ENCODE measurements at regions not wholly inside any gene's neighbourhood (a gene's known extent, or its start where the extent isn't known, plus 50 kb on each side); places are given as distances from the start of the nearest gene placed in this dataset.

DNA sequence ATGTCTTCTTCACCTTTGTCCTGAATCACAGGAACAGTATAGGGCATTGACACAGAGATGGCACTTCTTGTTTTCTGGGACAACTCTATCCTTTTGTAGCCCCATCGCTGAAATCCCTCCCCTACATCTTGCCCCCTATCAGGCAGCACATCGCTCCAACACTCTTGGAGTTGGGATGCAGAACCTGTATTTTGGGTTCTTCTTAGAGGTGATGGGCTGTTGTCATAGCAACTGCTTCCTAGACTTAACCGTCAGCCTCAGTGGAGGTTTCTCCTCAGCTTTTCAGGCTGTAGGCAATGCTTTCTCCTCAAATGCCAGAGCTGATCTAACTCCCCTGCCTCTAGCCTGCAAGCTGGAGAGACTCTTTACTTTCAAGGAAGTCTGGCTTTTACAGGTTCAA, 99.9 kb upstream of the SPRED2 start:
- TF ChIP-seq, protein P1, sequence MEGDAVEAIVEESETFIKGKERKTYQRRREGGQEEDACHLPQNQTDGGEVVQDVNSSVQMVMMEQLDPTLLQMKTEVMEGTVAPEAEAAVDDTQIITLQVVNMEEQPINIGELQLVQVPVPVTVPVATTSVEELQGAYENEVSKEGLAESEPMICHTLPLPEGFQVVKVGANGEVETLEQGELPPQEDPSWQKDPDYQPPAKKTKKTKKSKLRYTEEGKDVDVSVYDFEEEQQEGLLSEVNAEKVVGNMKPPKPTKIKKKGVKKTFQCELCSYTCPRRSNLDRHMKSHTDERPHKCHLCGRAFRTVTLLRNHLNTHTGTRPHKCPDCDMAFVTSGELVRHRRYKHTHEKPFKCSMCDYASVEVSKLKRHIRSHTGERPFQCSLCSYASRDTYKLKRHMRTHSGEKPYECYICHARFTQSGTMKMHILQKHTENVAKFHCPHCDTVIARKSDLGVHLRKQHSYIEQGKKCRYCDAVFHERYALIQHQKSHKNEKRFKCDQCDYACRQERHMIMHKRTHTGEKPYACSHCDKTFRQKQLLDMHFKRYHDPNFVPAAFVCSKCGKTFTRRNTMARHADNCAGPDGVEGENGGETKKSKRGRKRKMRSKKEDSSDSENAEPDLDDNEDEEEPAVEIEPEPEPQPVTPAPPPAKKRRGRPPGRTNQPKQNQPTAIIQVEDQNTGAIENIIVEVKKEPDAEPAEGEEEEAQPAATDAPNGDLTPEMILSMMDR (IDR thresholded peaks at IDR 0.05), result no peak
- no peak for TF ChIP-seq GABPA (IDR thresholded peaks at IDR 0.05; ENCODE audit: low read depth)
- no peak for TF ChIP-seq JUND (IDR thresholded peaks at IDR 0.05)
- no peak for TF ChIP-seq ELF1 (IDR thresholded peaks at IDR 0.05)
- TF ChIP-seq POLR2AphosphoS5 (IDR thresholded peaks at IDR 0.05; ENCODE audit: low read depth, low read length), result no peak
- no peak for TF ChIP-seq EZH2phosphoT487 (IDR thresholded peaks at IDR 0.05; ENCODE audit: borderline replicate concordance, low read depth)
- no peak for TF ChIP-seq ZBTB33 (IDR thresholded peaks at IDR 0.05; ENCODE audit: borderline replicate concordance, low read depth)
- no peak for TF ChIP-seq TEAD4 (IDR thresholded peaks at IDR 0.05; ENCODE audit: borderline replicate concordance, insufficient read depth)
